ENCODE measurements at regions not wholly inside any gene's neighbourhood (a gene's known extent, or its start where the extent isn't known, plus 50 kb on each side); places are given as distances from the start of the nearest gene placed in this dataset.

GRCh38 chr3:189410522-189410921, 220.7 kb upstream of the TP63 start:
- TF ChIP-seq POU2F2 (IDR thresholded peaks at IDR 0.05; ENCODE audit: low read depth, low read length) (no peak), TAF1 (IDR thresholded peaks at IDR 0.05; ENCODE audit: low read depth, low read length) (no peak), POLR2A (IDR thresholded peaks at IDR 0.05; ENCODE audit: low read depth, low read length) (no peak), POLR2AphosphoS5 (IDR thresholded peaks at IDR 0.05; ENCODE audit: low read depth, low read length) (no peak), SPI1 (IDR thresholded peaks at IDR 0.05; ENCODE audit: low read depth, low read length) (no peak)
